HPDE6-E6E7 (cell line): ENCODE measurements at regions not wholly inside any gene's neighbourhood (a gene's known extent, or its start where the extent isn't known, plus 50 kb on each side); places are given as distances from the start of the nearest gene placed in this dataset.
"Not testable (repeated sequence)": the region's sequence is repeated elsewhere in the genome, so short reads cannot be mapped to it uniquely, and the experiment has no call there.

Experiments
- DNase-seq: peaks from one replicate; pipeline ENCODE4 v3.0.0; 2011; ENCODE audit warnings: missing footprints; ENCODE audit errors: extremely low spot score

- no peak for DNase-seq
These were observed 98.9 kb upstream of the MAPRE2 start for GRCh38 chr18:34942276-34942675.

GRCh38 chr18:34942975-34943374, 98.2 kb upstream of the MAPRE2 start:
- no peak for DNase-seq

DNA sequence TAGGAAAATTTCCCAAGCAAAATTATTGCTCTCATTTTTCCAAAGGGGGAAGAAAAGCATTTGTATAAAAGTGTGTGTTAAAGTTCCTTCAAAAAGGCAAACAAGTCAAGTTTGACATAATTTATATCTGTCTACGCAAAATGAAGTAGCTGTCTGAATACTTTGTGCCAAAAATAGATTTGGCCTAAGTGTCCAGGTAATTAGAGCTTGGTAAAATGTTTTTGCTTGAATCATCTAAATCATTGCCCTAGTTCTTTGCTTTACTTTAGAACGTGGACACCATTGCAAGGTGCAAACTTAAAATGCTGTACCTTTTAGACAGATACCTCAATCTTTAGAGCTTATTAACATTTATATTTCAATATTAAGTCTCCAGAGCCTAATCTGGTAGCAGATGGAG, 97.6 kb upstream of the MAPRE2 start:
- DNase-seq, result no peak

GRCh38 chr18:34947711-34948125, 93.5 kb upstream of the MAPRE2 start:
- no peak for DNase-seq

DNA sequence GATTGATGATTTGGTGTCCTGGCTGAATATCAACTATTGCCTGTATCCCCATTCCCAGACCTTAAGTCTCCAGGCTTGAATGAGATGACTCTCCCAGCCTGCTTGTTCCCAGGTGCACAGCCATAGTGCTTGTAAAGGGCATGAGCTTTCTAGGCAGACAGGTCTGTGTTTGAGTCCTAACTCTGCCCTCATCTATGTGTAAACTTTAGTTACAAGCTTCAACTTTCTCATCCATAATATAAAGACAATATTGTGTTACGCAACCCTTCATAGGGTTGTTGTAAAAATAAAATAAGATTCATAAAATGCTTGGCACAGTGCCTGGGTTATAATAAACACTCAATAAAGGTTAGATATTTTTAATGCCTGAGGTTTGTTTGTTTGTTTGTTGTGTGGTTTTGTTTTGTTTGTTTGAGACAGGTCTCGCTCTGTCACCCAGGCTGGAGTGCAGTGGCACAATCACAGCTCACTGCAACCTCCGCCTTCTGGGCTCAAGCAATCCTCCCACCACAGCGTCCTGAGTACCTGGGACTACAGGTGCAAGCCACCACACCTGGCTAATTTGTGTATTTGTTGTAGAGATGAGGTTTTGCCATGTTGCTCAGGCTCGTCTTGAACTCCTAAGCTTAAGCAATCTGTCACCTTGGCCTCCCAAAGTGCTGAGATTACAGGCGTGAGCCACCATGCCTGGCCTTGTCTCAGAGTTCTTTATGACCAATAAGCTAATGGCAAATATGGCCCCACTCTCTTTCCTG, 89.4 kb upstream of the MAPRE2 start:
- no peak for DNase-seq

GRCh38 chr18:34953212-34953611, 88.0 kb upstream of the MAPRE2 start:
- DNase-seq, result no peak

DNA sequence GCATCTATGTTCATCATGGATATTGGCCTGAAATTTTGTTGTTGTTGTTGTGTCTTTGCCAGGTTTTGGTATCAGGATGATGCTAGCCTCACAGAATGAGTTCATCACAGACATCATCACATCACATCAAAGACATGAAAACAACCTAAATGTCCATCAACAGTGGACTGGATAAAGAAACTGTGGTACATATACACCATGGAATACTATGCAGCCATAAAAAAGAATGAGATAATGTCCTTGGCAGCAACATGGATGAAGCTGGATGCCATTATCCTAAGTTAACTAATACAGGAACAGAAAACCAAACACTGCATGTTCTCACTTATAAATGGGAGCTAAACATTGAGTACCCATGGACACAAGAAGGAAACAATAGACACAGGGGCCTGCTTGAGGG, 85.7 kb upstream of the MAPRE2 start:
- DNase-seq, result not testable (repeated sequence)

DNA sequence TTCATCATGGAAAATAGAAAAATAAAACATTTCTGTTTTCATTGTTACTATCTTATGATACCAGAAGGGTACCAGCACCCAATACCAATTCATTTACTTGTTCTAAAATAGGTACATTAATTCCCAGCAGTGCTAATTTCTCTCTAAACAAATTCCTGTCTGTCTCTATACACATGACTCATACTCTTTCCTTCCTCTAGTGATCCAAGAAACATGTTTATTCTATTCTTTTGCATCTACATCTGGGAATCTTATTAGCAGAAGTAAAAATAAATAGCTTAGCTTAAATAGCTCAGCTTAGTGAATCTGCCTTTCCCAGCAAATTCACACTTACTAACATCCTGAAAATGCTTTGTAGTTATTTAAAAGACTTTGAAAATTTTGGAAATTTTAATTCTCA, 84.5 kb upstream of the MAPRE2 start:
- DNase-seq, result no peak

GRCh38 chr18:34957119-34957863, 83.9 kb upstream of the MAPRE2 start:
- DNase-seq, result no peak

GRCh38 chr18:34957864-34958259, 83.4 kb upstream of the MAPRE2 start:
- no peak for DNase-seq

DNA sequence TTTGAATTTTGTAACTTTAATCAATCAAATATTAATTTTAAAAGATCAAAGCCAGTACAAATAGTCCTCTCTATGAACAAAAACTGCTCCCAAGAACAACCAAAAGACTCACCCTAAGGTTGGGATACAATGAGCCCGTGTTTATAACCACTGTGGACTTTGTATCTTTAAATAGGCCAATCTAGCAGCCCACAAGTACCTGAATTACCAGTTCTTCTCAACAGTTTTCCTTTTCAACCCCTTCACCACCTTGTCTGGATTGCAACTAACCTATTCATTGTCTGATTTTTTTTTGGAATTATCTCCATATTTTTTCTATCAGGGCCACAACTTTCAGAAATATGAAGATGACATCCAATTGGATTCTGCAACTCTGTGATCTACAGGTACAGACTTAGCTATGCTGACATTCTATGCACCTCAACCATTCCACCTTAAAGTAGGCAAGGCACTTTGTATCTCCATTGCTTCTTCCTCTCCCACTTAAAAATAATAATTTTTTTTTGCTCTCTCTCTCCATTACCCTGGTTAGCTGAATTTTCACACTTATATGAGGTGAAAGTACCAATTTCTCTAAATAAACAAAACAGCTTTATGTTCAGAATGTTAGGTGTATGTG, 81.9 kb upstream of the MAPRE2 start:
- DNase-seq, result no peak

DNA sequence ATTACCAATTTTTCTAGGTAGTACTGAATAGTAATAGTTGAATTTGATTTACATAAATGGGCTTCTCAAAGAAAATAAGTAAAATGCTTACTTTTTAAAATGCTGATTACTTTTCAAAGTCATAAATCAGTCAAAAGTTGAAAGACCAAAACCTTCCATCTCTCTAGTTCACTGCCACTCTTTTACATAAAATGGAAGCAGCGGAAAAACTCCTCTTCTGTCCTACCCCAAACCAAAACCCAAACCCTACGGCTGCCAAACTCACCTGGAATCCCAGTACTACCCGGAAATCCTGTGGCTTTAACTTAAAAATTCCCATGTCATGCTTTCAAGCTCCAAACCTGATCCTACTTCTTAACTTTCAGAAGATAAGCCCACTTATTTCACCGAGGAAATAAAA, 81.2 kb upstream of the MAPRE2 start:
- DNase-seq, result no peak

GRCh38 chr18:34965108-34965507, 76.1 kb upstream of the MAPRE2 start:
- no peak for DNase-seq

DNA sequence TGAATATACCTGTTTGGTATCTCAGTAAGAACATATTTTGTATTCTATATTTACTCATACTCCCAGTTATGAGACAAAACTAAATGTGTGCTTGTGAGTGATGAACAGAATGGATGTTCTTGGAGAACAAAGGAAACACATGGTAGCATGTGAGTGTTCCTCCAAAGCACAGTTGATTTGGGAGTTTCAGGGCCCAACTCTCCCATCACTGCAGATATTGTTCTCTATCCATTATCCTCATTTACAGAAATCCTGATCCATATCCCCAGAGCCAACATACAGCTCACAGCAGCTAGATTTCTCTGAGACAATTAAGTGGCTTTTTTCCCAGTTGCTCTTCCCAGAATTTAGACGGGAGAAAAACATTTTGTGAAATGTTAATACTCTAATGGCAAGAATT, 75.6 kb upstream of the MAPRE2 start:
- DNase-seq, result no peak

- no peak for DNase-seq
These were observed 71.1 kb upstream of the MAPRE2 start for GRCh38 chr18:34970106-34970505.

DNA sequence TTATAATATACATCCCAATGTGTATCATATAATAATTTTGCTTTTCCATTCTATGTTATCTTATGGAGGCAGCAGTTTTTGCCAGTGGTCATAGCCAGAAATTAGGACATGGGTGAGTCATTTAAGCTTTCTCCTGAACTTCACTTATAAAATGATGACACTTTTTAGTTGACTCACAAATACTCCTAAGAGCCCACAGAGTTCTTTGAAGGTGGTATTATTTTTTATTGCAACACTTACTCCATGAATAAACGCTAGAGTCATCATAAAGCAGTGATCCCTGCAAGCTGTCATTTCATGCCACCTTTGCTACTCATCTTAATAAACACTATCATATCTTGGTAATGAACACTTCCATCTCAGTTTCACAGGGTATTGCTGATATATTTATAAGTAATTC, 69.9 kb upstream of the MAPRE2 start:
- no peak for DNase-seq

DNA sequence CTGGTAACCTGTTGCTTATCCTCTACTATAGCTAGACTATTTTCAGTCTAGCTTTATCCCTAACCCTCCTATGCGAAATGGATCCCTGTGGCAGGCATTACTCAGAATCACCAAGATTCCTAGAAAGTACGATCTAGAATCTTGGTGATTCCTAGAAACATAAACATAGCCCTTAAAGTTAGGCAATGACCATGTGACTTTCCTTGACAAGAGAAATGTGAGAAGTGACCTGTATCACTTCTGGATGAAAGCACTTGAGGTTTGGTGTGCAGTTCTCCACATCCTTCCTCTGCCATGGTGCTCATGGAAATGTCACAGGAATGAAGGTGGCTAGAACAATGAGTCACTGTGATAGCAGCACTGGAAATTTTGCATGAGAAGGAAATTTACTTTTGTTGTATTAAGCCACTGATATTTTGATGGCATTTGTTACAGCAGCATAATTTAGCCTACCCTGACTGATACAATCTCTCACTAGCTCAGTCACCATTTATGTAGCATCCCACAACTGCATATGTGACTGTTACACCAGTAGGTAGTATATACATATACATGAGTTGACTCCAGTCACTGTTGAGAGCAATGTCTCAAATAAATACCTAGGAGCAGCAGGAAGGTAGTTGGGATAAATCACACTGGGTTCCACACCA, 68.3 kb upstream of the MAPRE2 start:
- no peak for DNase-seq

- DNase-seq, result no peak
These were observed 65.1 kb upstream of the MAPRE2 start for GRCh38 chr18:34976123-34976522.

GRCh38 chr18:34976534-34976898, 64.7 kb upstream of the MAPRE2 start:
- DNase-seq, result no peak

- no peak for DNase-seq
These were observed 64.0 kb upstream of the MAPRE2 start for GRCh38 chr18:34976899-34977837.

- no peak for DNase-seq
These were observed 63.2 kb upstream of the MAPRE2 start for GRCh38 chr18:34977838-34978532.
